Progenitor cell of endocrine pancreas (in vitro differentiated cells): ENCODE measurements at regions not wholly inside any gene's neighbourhood (a gene's known extent, or its start where the extent isn't known, plus 50 kb on each side); places are given as distances from the start of the nearest gene placed in this dataset.

Experiments
- DNase-seq: peaks from one replicate; pipeline ENCODE4 v3.0.0; 2021; ENCODE audit warnings: low spot score; ENCODE audit not compliant: unreplicated experiment
- H3K27ac Mint-ChIP-seq: 2 replicates; pipeline ENCODE4 v1.8.0; 2021; ENCODE audit warnings: mild to moderate bottlenecking, moderate library complexity, mixed read lengths
- H3K27me3 Mint-ChIP-seq: 2 replicates; pipeline ENCODE4 v1.8.0; 2021; ENCODE audit warnings: mixed read lengths
- H3K36me3 Mint-ChIP-seq: 2 replicates; pipeline ENCODE4 v1.8.0; 2022; ENCODE audit warnings: mixed read lengths; ENCODE audit not compliant: insufficient read depth
- H3K4me1 Mint-ChIP-seq: 2 replicates; pipeline ENCODE4 v1.8.0; 2021; ENCODE audit warnings: low read depth, mixed read lengths
- H3K4me3 Mint-ChIP-seq: 2 replicates; pipeline ENCODE4 v1.8.0; 2021; ENCODE audit warnings: low read depth, mild to moderate bottlenecking, moderate library complexity, mixed read lengths
- H3K9me3 Mint-ChIP-seq: 2 replicates; pipeline ENCODE4 v1.8.0; 2021; ENCODE audit warnings: low read depth, mixed read lengths
- CTCF ChIP-seq: fragments of 200-600 bp; sonication (generic); IDR thresholded peaks from one replicate; pipeline ENCODE4 v1.5.0; 2021; ENCODE audit warnings: antibody characterized with exemption, mild to moderate bottlenecking; ENCODE audit not compliant: unreplicated experiment

- TF ChIP-seq CTCF, result no peak
- DNase-seq, result no peak
- H3K4me3 Mint-ChIP-seq, result no peak overlapping the region
- peaks cover 6% of the 10 kb centered on the region for H3K4me1 Mint-ChIP-seq
- peaks cover 18% of the 10 kb centered on the region for H3K27me3 Mint-ChIP-seq
- no peak overlapping the region for H3K27ac Mint-ChIP-seq
- no peaks in the 10 kb centered on the region for H3K36me3 Mint-ChIP-seq
- H3K9me3 Mint-ChIP-seq, result no peaks in the 10 kb centered on the region
Observed at GRCh38 chr3:180321534-180321933, 280.4 kb upstream of the TTC14 start.

GRCh38 chr3:180322829-180323228 is 279.1 kb upstream of the TTC14 start:
- Mint-ChIP-seq H3K27ac (no peak overlapping the region), H3K36me3 (no peaks in the 10 kb centered on the region), H3K9me3 (no peaks in the 10 kb centered on the region), H3K4me1 (peaks cover 7% of the 10 kb centered on the region), H3K4me3 (no peak overlapping the region), H3K27me3 (peaks cover 13% of the 10 kb centered on the region)
- no peak for DNase-seq
- TF ChIP-seq CTCF, result no peak

GRCh38 chr3:180324791-180325190 is 277.2 kb upstream of the TTC14 start:
- Mint-ChIP-seq H3K27ac (no peak overlapping the region), H3K27me3 (peaks cover 13% of the 10 kb centered on the region), H3K9me3 (no peaks in the 10 kb centered on the region), H3K4me3 (no peak overlapping the region), H3K36me3 (no peaks in the 10 kb centered on the region), H3K4me1 (peaks cover 7% of the 10 kb centered on the region)
- no peak for TF ChIP-seq CTCF
- no peak for DNase-seq

GRCh38 chr3:180325533-180325932 is 276.4 kb upstream of the TTC14 start:
- no peaks in the 10 kb centered on the region for H3K36me3 Mint-ChIP-seq
- H3K9me3 Mint-ChIP-seq, result no peaks in the 10 kb centered on the region
- peaks cover 7% of the 10 kb centered on the region for H3K4me1 Mint-ChIP-seq
- no peak overlapping the region for H3K4me3 Mint-ChIP-seq
- no peak for DNase-seq
- TF ChIP-seq CTCF, result no peak
- peaks cover 13% of the 10 kb centered on the region for H3K27me3 Mint-ChIP-seq
- H3K27ac Mint-ChIP-seq, result no peak overlapping the region

GRCh38 chr3:180325958-180326357 is 276.0 kb upstream of the TTC14 start:
- Mint-ChIP-seq H3K27me3 (peaks cover 13% of the 10 kb centered on the region), H3K36me3 (no peaks in the 10 kb centered on the region), H3K4me3 (no peak overlapping the region), H3K4me1 (peaks cover 7% of the 10 kb centered on the region), H3K27ac (no peak overlapping the region), H3K9me3 (no peaks in the 10 kb centered on the region)
- DNase-seq, result no peak
- no peak for TF ChIP-seq CTCF
